Heart left ventricle (tissue), 13 donors: ENCODE measurements at regions not wholly inside any gene's neighbourhood (a gene's known extent, or its start where the extent isn't known, plus 50 kb on each side); places are given as distances from the start of the nearest gene placed in this dataset.

Source experiments
- POLR2A ChIP-seq, 2 donors: fragments of 450-650 bp; IDR thresholded peaks; one replicate each; pipeline ENCODE4 v1.6.1; 2017; ENCODE audit warnings: antibody characterized with exemption in 2 of 2, mild to moderate bottlenecking in 2 of 2, moderate library complexity in 2 of 2
- TF ChIP-seq, protein P1 (sequence below), 12 donors: fragments of 200-600 bp; sonication (generic) in 4 of 12; IDR thresholded peaks; one replicate each; pipeline versions ENCODE4 v1.5.0 to v1.8.0; 2018 to 2022; ENCODE audit warnings: antibody characterized with exemption in 12 of 12, mild to moderate bottlenecking in 5 of 12
- donor health status: ischemic (EF 13 %, LVEDD 7.1; RV severe dilation, severe dysfunction).
- donor health status: DM: no; HTN: yes; CAD: no.
- donor health status: DM: no; HTN: no; CAD: no.
- donor health status: ischemic (EF 25% LVEDD 6.9; RV normal size, moderate dysfunction).
- donor health status: ischemic (EF 25% LVEDD 5.7; RV mildly dilated, moderate dysfunction).
- donor health status: ischemic (EF 35%, LVEDD 5.7; RV mildly dilated, moderate dysfunction).
- donor health status: nonischemic (EF 11% LVEDD 7.7; RV severe dilation, severe dysfunction).
- donor health status: DM: yes; HTN: yes; CAD: no.
- donor health status: PGD.
- donor health status: ischemic (EF 29% LVEDD 5.4; RV normal size, mild dysfunction).
- donor health status: nonischemic (EF 23%, LVEDD 6.1; RV moderate dilation, normal function).

DNA sequence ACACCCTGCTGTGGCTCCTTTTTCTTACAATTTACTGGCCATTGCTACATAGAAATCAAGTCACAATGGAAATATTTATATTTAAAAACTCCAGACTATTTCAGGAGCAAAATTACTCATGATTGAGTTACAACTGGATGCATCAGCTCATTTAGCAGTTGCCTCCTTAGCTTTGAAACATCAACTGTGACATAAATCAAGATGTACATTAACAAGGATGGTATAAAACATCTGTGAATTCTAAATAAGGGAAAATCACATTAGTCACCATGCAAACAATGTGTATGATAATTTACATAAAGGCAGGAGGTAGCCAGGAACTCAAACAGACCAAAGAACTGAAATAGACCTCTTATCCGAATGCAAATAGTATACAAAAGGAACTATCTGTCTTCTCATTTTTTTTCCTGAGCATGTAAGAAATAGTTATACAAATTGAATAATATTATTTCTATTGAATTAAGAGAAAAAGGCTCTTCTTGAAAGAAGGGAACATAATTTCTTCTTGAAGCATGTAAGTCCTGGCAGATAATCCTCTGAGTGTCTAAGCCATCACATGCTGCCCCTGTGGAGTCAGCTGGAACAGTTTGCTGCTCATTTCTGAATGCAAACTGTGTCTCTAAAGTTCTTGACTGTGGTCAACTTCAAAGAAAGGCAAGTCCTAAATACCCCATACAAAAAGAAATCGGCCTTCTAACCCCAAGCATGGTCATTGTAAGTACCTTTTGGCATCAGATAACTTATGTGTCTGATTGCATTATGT lies 151.2 kb downstream of the NAA11 start:
- TF ChIP-seq, protein P1, sequence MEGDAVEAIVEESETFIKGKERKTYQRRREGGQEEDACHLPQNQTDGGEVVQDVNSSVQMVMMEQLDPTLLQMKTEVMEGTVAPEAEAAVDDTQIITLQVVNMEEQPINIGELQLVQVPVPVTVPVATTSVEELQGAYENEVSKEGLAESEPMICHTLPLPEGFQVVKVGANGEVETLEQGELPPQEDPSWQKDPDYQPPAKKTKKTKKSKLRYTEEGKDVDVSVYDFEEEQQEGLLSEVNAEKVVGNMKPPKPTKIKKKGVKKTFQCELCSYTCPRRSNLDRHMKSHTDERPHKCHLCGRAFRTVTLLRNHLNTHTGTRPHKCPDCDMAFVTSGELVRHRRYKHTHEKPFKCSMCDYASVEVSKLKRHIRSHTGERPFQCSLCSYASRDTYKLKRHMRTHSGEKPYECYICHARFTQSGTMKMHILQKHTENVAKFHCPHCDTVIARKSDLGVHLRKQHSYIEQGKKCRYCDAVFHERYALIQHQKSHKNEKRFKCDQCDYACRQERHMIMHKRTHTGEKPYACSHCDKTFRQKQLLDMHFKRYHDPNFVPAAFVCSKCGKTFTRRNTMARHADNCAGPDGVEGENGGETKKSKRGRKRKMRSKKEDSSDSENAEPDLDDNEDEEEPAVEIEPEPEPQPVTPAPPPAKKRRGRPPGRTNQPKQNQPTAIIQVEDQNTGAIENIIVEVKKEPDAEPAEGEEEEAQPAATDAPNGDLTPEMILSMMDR (IDR thresholded peaks at IDR 0.05): no peak
- no peak for TF ChIP-seq POLR2A (IDR thresholded peaks at IDR 0.05)
